HuH-7 (cell line): ENCODE measurements at regions not wholly inside any gene's neighbourhood (a gene's known extent, or its start where the extent isn't known, plus 50 kb on each side); places are given as distances from the start of the nearest gene placed in this dataset.

Experiments used
- DNase-seq: peaks from one replicate; pipeline ENCODE4 v3.0.0; 2011; ENCODE audit warnings: low spot score

DNA sequence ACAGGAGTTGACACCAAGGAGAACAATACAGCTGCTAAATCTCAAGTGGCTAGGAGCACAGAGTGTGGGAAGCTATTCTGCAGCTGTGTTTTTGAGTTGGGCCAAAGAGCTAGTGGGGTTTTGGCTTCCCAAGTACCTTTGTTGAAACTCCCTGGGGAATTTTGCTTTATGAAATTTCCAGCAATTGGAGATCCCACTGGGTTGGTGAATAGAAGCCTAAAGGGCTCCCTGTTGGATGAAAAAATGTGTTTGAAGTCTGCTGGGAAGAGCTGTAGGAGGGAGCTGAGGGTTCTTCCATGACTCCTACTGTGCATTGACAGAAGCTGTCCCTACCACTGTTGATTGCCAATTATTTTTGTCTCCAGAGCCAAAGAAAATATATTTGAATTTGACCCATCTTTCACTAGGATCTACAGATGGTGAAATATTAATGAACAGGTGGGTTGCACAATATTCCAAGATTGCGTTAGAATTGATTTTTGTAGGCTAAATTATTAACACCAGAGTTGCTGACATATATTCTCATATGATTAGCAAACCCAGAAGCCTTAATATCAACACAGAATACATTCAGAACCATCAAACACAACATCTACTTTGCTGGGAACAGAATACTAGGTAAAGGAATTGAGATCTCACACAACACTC lies 95.4 kb upstream of the CYP1B1 start:
- no peak for DNase-seq

DNA sequence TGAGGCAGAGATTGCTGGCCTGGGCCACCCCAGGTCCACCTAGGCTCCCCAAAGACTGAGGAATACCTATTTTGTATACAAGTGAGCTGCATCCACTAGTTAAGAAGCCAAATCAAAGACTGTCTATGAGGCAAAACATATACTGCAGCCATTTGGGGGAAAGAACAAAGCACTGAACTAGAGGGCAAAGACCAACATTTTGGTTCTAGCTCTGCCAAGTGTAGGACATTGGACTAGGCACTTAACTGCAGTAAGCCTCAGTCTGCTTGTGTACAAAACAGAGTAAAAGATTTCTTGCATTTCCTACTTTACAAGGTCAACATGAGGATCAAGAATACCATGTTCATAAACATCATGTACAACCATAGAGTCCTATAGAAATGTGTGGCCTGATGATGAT lies 94.8 kb upstream of the CYP1B1 start:
- no peak for DNase-seq

DNA sequence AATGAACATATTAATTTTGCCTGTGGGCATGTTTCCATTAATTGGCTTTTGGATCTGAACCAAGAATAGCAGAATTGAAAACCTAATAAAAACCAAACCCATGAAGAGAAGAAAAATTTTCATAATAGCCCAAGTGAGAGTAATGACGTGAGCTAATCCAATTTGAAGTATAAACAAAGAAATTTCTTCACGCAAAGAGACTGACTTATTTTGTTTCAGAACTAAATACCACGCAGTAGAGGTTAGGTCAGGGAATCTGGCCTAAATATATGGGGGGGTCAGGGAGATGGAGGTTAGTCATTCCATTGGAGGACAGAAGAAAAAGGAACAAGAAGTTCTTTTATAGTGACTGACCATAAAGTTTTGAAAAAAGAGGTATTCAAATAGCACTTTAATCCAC lies 94.1 kb upstream of the CYP1B1 start:
- DNase-seq: no peak

GRCh38 chr2:38168710-38169480 lies 92.9 kb upstream of the CYP1B1 start:
- DNase-seq: no peak

DNA sequence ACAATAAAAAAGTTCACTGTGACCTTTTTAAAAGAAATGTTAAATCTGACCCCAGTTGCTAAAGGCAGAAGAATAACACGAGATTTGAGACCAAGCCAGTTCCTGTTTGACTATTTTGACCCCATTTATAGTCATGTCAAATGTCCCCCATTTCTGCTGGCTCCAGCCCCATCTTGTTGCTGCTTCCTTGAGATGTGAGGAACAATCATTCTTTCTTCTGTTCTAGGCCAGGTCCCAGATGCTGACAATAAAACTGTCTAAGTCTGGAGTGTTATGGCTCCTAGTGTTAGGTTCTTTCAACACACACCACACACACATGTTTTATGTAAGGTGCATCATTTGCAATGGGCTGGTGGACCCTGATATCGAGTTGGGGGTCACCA lies 92.0 kb upstream of the CYP1B1 start:
- no peak for DNase-seq

- no peak for DNase-seq
These were observed 89.7 kb upstream of the CYP1B1 start for GRCh38 chr2:38165698-38166097.

- DNase-seq: no peak
These were observed 88.9 kb upstream of the CYP1B1 start for GRCh38 chr2:38164881-38165280.

DNA sequence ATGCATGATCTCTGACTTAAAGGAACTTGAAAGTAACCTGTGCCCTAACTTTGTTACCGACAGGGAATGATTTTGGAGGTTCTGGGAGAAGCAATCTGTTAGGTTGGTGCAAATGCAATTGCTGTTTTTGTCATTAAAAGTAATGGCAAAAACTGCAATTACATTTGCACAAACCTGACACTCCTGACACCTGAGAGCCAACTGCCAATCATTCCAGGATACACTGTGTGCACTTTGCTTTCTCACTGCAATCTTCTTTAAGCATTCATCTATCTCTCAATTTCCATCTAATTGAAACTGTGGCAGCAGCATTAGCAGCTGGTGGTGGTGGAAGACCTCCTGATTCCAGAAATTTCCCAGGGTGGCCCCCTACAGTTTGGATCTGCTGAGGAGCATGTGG lies 87.6 kb upstream of the CYP1B1 start:
- DNase-seq: no peak

- no peak for DNase-seq
These were observed 87.1 kb upstream of the CYP1B1 start for GRCh38 chr2:38163006-38163405.

- DNase-seq: no peak
These were observed 84.6 kb upstream of the CYP1B1 start for GRCh38 chr2:38160516-38160915.

DNA sequence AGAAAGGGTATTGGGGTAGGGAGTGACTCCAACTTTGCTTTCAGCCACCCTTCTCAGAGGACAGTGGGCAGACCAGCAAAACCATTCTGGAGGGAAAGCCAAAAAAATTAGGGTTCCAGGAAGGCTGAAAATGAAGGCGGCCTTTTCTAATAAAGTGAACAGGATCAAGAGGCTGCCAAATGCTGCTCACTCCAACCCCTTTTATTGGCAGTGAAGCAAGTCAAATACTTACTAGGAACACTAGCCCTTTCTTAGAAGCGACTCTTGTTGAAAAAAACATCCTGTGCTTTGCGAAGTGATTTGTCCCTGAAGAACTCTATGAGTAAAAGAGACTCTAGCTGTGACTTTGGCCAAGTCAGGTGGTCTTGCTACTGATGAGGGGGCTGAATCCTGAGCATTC lies 83.6 kb upstream of the CYP1B1 start:
- DNase-seq: no peak

GRCh38 chr2:38159191-38159590 lies 83.2 kb upstream of the CYP1B1 start:
- DNase-seq: no peak

DNA sequence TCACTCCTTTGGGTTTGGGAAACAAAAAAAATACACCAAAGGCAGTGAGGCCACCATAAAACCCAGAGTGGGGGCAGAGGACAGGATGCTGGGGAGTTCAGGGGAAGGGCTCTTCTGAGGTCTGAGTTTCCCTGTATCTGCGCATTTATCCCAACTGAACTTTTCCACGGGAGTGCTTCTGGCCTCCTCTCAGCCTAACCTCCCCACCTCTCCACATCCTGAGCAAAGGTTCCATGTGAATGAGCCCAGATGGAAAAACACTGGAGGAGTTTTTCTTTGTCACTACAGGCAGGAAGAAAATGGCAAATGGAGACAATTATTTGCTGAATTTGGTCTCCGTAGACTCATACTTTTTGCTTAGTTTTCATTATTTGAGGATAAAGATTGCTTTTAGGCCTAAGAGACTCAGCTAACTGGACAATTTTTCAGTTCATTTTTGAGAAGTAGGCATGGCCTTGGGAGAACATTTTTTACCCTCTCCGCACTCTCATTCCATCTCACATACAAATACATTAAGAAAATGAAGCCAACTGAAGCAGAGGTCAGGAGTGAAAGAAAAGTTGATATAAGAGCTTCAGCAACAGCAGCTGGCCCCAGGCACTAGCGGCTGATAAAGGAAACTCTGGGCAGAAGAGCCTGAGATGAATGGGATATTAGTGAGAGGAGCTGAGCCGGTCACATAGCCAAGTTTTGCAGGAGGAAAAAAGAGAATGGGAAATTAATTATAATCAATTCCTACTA lies 82.6 kb upstream of the CYP1B1 start:
- DNase-seq: no peak

DNA sequence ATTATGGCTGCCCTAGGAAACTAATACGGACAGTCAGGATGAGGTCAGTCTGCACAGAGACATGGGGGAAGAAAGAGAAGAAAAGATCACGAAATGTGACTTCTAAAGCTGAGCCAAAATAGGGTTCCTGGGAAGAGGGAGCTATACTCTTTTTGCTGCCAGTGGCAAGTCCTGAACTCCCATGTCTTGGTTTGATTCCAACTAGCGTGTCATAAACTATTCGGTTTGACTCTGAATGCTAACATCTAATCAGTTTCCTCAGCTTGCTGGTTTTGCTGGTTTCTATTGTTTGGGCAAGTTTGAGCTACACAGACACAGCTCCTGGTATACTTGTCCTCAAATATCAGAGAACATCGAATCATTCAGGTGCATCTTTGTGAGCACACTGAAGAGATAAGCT lies 80.5 kb upstream of the CYP1B1 start:
- no peak for DNase-seq

DNA sequence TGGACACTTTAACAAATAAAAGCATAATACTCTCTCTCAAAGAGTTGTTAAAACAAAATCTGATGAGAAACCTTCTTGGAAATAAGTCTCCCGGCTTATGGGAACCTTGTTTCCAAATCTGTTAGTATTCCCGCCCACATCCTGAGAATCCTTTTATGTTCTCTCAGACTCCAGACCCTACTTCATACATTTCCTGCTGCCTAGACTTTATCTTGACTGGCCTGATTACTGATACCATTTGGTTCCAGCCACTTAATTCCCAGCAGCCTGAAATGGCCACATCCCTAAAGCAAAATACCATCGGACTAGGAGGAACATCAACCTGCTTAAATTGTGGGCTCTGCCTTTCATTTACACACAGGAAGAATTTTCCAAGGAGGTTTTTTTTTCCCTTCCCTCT lies 79.1 kb upstream of the CYP1B1 start:
- DNase-seq: no peak

- no peak for DNase-seq
These were observed 78.4 kb upstream of the CYP1B1 start for GRCh38 chr2:38154395-38154794.

DNA sequence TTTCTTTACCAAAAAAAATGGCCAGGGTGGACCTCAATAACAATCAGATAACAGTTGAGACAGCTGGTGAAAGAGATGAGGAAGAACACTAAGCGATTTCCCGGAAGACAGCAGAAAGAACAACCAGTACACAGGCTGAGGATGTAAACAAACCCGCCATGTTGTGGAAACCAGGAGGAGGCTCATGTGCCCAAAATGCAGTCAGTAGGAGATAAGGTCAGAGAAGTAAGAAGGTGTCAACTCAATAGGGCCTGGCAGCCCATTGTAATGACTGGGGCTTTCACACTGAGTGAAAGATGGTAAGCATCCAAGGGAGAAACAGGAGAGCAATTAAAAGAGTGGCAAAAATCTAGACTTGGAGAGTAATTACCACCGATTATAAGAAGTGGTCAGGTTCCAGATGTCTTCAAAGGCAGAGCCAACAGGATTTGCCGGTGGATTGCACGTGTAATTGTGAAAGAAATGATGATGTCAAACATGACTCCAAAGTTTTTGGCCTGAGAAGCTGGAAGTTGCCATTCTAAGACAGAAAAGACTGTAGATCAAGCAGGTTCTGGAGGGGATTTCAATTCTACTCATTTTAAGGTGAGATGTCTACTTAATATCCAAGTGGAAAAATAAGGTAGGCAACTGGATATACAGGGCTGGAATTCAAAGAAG lies 77.7 kb upstream of the CYP1B1 start:
- DNase-seq: no peak

- no peak for DNase-seq
These were observed 77.0 kb upstream of the CYP1B1 start for GRCh38 chr2:38152913-38153312.

DNA sequence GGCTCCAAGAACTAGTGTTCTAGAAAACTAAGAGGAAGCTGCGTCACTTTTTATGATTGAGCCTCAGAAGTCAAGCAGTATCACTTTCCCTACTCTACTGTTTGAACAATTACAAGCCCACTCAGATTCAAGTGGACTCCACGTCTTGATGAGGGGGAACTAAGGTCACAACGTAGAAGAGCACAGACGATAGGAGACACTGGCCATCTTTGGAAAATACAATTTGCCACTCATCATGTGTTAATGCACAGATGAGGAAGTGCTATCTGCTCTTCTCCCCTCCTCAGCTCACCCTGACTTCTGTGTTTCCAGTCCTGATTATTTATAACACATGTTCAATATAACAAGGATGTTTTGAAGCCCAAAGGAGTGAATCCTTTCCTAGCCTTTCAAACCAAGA lies 76.1 kb upstream of the CYP1B1 start:
- DNase-seq: no peak

- DNase-seq: peak; percentile 11
These were observed 73.6 kb upstream of the CYP1B1 start for GRCh38 chr2:38149531-38149930.

DNA sequence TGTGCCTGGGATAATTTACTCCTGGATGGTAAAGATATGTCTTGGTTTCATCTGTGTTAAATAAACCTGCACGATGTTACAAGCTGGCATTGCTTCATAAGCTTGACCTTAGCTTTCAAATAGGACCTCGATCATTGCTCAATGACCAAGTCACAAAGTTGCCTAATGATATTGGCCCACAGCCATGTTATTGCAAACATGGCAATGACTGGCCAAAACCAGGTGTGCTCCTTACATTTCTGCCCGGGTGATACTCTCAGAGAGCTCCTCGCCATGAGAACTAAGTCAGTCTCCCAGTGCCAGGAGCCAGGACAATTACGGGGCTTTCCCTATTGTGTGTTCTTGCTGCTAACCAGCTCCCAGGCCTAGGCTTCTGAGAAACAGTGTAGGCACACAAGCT lies 72.5 kb upstream of the CYP1B1 start:
- DNase-seq: peak; percentile 42

DNA sequence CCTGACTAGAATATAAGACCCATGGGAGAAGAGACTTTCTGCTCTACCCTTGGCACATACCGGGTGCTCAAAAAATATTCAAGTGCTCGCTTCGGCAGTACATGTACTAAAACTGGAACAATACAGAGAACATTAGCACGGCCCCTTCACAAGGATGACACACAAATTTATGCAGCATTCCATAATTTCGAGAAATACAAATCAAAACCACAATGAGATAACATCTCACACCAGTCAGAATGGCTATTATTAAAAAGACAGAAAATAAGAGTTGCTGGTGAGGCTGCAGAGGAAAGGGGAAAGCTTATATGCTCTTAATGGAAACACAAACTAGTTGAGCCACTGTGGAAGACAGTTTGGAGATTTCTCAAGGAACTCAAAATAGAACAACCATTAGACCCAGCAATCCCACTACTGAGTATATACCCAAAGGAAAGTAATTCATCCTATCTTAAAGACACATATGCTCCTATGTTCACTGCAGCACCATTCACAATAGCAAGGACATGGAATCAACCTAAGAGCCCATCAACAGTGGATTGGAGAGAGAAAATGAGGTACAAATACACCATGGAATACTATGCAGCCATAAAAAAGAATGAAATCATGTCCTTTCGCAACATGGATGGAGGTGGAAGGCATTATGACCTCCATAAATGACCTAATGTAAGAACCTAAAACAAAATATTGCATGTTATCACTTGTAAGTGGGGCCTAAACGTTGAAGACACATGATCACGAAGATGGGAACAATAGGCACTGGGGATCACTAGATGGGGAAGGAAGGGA lies 71.6 kb upstream of the CYP1B1 start:
- no peak for DNase-seq
